ELF-1 (cell line): ENCODE measurements at regions not wholly inside any gene's neighbourhood (a gene's known extent, or its start where the extent isn't known, plus 50 kb on each side); places are given as distances from the start of the nearest gene placed in this dataset.

Experiments
- DNase-seq: peaks from one replicate; pipeline ENCODE4 v3.0.0-alpha.2; 2016; ENCODE audit warnings: low read depth, low spot score

DNA sequence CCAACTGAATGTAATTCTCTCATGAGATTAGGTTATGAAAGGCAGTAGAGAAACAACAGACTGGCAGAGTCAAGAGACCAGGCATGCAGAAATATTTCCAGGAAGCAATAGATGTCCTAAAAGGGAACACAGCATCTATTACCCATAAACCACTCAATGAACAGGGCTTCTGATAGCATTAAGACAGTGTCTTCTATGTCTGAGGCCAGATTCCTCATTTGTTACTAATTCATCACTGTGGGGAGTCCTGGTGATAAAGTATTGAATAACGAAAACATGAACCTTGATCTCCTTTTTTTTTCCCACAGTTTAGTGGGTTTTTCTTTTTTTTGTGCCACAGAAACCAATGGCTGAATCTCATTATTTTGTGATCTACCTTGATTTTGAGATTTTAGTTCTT, 339.0 kb downstream of the METTL15 start:
- DNase-seq = no peak

DNA sequence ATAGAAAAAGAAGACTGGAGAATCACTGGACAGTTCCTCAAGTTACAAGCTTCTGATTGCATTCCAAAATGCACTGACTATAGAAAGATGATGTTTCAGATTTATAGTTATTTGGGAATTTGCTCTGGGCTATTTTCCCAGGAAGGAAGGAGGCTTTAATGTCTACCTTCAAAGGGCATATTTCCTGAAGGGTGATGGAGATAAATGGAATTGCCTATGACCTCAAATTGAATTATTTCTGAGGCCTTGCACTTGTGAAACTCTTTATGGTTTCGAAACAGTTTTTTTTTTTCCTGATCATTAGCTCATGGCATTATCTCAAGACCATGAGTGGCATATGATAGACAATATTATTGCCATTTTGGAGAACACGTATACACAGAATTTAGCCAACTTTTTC, 333.9 kb downstream of the METTL15 start:
- no peak for DNase-seq

DNA sequence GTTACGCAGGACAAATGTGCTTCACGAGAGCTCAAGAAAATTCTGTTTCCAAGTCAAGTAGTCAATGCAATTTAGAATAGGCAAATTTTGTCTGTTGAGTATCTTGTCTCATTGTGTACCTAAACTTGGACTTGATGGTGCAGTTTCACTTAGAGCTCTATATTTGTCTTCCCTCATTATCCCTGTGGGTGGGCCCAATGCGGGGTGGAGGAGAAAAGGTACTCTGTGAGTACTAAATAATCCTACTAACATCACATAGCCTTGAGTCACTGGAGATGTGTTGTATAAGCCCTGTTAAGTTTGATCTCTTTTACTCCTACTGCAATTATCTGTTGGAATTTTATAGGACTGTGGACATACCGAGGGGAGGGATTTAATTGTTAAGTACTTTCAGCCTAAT, 331.2 kb downstream of the METTL15 start:
- DNase-seq = no peak

DNA sequence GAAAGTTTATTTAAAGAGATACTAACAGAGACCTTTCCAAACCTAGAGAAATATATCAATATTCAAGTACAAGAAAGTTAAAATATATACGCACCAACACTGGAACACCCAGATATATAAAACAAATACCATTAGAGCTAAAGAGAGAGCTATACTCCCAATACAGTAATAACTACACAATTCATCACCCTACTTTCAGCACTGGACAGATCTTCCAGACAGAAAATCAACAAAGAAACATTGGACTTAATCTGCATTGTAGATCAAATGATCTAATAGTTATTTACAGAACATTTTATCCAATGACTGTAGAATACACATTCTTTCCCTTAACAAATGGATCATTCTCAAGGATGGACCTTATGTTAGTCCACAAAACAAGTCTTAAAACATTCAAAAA, 311.9 kb downstream of the METTL15 start:
- DNase-seq = no peak

DNA sequence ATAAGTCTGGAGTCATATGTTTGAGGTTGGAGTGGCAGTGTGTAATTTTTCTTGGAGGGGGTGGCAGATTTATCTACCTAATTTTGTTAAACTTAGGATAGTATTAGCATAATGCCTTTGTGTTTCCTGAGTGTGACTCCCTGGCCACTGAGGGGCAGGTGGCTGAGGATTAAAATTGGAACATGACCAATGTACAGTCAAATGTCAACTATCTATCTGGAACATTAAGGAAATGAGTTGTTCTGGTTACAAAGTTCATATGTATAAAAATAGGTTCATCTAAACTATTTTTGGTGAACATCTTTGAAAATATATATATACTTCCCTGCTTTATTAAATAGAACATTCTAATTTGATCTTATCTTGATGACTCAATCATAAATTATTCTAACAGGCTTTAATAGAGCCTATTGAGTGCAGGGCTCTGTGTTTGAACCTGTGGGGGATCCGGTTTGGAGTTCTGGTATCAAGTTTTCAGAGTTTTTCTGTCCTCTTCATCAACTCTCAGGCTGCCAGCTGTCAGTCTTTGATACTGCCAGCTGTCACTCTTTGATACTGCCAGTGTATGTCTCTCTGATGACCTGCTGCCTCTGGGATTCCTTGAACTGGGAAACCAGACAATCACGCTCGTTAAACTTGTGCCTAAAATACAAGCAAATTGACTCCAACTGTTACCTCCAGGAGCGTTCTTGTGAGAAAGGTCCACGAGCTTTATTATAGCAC, 309.6 kb downstream of the METTL15 start:
- DNase-seq = no peak

DNA sequence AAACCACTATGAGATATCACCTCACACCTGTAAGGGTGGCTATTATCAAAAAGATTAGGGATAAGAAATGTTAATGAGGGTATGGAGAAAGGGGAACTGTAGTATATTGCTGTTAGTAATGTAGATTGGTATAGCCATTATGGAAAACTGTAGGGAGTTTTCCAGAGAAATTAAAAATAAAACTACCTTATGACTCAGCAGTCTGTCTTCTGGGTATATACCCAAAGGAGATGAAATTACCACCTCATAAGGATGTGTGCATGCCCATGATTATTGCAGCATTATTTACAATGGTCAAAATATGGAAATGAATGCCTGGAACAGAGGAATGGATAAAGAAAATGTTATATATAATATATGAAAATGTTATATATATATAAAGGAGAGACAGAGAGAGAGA, 303.8 kb downstream of the METTL15 start:
- no peak for DNase-seq

DNA sequence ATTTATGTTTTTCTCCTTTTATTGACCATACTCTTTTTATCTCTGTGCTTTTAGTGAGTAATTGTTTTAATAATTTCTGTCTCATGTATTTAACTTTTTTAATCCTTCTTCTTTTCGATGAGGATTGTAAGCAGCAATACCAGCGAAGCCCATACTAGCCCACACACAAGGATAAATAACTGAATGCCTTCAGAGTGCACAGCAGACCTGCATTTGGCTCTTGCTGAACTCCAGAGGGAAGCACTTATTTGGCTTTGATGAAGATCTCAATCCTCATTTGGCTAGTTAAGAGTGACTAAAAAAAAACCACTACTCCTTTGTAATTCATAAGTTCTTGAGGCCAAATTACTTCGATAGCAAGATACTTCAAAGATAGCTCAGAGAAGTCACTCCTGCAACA, 293.3 kb downstream of the METTL15 start:
- no peak for DNase-seq

DNA sequence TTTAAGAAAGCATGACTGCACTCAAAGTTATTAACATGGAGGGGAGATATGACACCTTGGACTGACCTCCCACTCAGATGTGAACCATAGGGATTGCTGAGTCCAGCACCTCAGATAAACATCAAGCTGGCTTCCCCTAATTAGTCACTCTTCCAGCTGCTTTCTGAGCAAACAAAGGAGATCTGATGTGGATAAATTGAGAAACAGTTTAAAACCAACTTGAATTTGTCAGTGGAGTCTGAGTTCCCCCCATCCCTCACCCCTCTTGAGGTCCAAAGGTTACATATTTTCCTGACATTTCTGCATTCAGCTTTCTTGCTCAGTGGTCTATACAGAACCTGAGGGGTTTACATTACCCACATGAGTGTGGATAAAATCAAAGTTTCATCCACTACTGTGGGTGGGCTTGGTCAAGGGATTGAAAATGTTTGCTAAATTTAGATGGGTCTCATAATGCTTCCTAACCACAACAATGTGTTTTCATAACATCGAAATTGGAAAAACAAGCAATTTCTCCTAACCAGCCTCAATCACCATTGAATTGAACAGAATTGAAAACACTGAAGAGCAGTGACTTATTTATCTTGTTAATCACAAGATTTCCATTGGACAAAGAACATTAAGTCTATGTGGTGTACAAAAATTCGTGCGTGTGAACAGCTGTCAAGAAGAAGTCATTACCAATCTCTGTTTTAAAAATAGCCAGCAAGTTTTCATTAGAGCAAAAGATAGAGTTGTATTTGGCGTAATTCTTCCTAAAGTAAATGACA, 292.3 kb downstream of the METTL15 start:
- DNase-seq = no peak

DNA sequence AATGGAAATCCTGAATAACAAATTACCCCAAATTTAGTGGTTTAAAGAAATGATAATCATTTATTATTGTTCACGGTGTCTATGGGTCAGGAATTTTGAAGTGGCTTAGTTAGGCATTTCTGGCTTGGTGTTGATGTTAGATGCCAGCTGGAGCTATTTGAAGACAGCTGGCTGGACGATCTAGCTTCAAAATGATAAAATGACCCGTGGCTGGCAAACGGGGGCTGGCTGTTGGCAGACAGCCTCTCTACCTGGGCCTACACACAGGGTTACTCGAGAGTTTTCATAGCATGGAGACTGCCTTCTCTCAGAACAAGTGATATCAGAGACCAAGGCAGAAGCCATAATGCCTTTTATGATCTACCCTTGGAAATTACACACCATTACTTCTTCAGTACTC, 285.2 kb downstream of the METTL15 start:
- no peak for DNase-seq

DNA sequence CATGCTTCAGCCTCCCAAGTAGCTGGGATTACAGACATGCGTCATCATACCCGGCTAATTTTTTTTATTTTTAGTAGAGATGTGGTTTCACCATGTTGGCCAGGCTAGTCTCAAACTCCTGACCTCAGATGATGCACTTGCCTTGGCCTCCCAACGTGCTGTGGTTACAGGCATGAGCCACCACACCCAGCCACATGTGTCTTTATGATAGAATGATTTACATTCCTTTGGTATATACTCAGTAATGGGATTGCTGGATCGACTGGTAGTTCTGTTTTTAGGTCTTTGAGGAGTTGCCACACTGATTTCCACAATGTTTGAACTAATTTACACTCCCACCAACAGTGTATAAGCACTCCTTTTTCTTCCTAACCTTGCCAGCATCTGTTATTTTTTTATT, 276.2 kb downstream of the METTL15 start:
- no peak for DNase-seq

DNA sequence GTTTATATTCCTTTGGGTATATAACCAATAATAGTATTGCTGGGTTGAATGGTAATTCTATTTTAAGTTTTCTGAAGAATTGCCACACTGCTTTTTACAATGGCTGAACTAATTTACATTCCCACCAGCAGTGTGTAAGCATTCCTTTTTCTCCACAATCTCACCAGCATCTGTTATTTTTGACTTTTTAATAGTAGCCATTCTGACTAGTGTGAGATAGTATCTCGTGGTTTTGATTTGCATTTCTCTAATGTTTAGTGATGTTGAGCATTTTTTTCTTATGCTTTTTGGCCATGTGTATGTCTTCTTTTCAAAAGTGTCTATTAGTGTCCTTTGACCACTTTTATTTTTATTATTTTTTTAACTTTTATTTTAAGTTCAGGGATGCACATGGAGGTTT, 275.3 kb downstream of the METTL15 start:
- DNase-seq = no peak
